Panc1 (cell line): ENCODE measurements at regions not wholly inside any gene's neighbourhood (a gene's known extent, or its start where the extent isn't known, plus 50 kb on each side); places are given as distances from the start of the nearest gene placed in this dataset.

ENCODE experiments used
- CTCF ChIP-seq: fragments of 450-650 bp; IDR thresholded peaks from 2 replicates; pipeline ENCODE4 v1.5.1; 2017; ENCODE audit warnings: mild to moderate bottlenecking
- POLR2AphosphoS5 ChIP-seq: IDR thresholded peaks from 2 replicates; pipeline ENCODE4 v1.6.1; 2012; ENCODE audit warnings: mild to moderate bottlenecking, low read depth, low read length, moderate library complexity
- REST ChIP-seq, 2 experiments: IDR thresholded peaks; 2 replicates each; pipeline ENCODE4 v1.6.1; 2011 to 2012; ENCODE audit warnings: low read depth in 2 of 2, control low read depth in 1 of 2, low read length in 1 of 2, mild to moderate bottlenecking in 1 of 2, moderate library complexity in 1 of 2; ENCODE audit not compliant: insufficient read depth in 1 of 2
- SIN3A ChIP-seq: IDR thresholded peaks from 2 replicates; pipeline ENCODE4 v1.6.1; 2012; ENCODE audit warnings: low read depth, mild to moderate bottlenecking, low read length, moderate library complexity, borderline replicate concordance; ENCODE audit not compliant: insufficient read depth
- TCF7L2 ChIP-seq: IDR thresholded peaks from 2 replicates; pipeline ENCODE4 v1.6.1; 2011; ENCODE audit warnings: mild to moderate bottlenecking, low read depth, low read length, inconsistent platforms

GRCh38 chr2:129642526-129643043 lies 336.9 kb upstream of the RAB6C start:
- no peak for TF ChIP-seq CTCF
- no peak for TF ChIP-seq POLR2AphosphoS5
- no peak for TF ChIP-seq REST (IDR thresholded peaks at IDR 0.05; ENCODE audit: insufficient read depth in 1 of 2, low read depth in 2 of 2, low read length in 1 of 2)
- no peak for TF ChIP-seq SIN3A
- no peak for TF ChIP-seq TCF7L2
